HCT116 (cell line): ENCODE measurements at regions not wholly inside any gene's neighbourhood (a gene's known extent, or its start where the extent isn't known, plus 50 kb on each side); places are given as distances from the start of the nearest gene placed in this dataset.

Experiments used
- ATF3 ChIP-seq: IDR thresholded peaks from 2 replicates; pipeline ENCODE4 v1.6.1; 2012
- CTCF ChIP-seq, 3 experiments: fragments of 200-600 bp in 1 of 3; sonication (generic) in 1 of 3; IDR thresholded peaks in 2 of 3; conservative IDR thresholded peaks in 1 of 3; 2 replicates each; pipeline ENCODE4 v1.5.1; 2012 to 2017; ENCODE audit warnings: low read depth in 2 of 3, low read length in 2 of 3, antibody characterized with exemption in 1 of 3, borderline replicate concordance in 1 of 3, control low read depth in 1 of 3, mild to moderate bottlenecking in 1 of 3, mixed read lengths in 1 of 3, mixed run types in 1 of 3, moderate library complexity in 1 of 3; ENCODE audit not compliant: insufficient read depth in 1 of 3
- EZH2phosphoT487 ChIP-seq: fragments of 200-600 bp; IDR thresholded peaks from 2 replicates; pipeline ENCODE4 v1.6.1; 2018; ENCODE audit warnings: antibody characterized with exemption, borderline replicate concordance
- POLR2A ChIP-seq: IDR thresholded peaks from 2 replicates; pipeline ENCODE4 v1.7.0; 2011; ENCODE audit warnings: borderline replicate concordance; ENCODE audit not compliant: insufficient read depth, insufficient read length; ENCODE audit errors: extremely low read depth
- POLR2AphosphoS5 ChIP-seq: IDR thresholded peaks from 2 replicates; pipeline ENCODE4 v1.6.1; 2011; ENCODE audit warnings: mild to moderate bottlenecking, low read depth, low read length, moderate library complexity
- TCF7L2 ChIP-seq: IDR thresholded peaks from 2 replicates; pipeline ENCODE4 v1.7.0; 2011; ENCODE audit warnings: borderline replicate concordance, inconsistent platforms; ENCODE audit not compliant: insufficient read depth, insufficient read length; ENCODE audit errors: extremely low read depth

- TF ChIP-seq ATF3 = no peak
- no peak for TF ChIP-seq CTCF (IDR thresholded peaks at IDR 0.05 in 2 of 3, conservative IDR thresholded peaks at IDR 0.05 in 1 of 3; ENCODE audit: borderline replicate concordance in 1 of 3, insufficient read depth in 1 of 3, low read depth in 2 of 3, low read length in 2 of 3)
- no peak for TF ChIP-seq TCF7L2
- no peak for TF ChIP-seq POLR2A
- no peak for TF ChIP-seq POLR2AphosphoS5
- TF ChIP-seq EZH2phosphoT487 = no peak
Observed at GRCh38 chr2:188142088-188142487, 149.6 kb upstream of the GULP1 start.
